Large intestine (tissue), 3 donors: ENCODE measurements at regions not wholly inside any gene's neighbourhood (a gene's known extent, or its start where the extent isn't known, plus 50 kb on each side); places are given as distances from the start of the nearest gene placed in this dataset.

ENCODE experiments used
- DNase-seq, 2 donors: peaks; one replicate each; pipeline versions ENCODE4 v3.0.0 to v3.0.0-alpha.2; 2013
- H3K27ac ChIP-seq: one replicate; pipeline ENCODE4 v1.5.1; 2013; ENCODE audit warnings: low read length
- H3K27me3 ChIP-seq: 2 replicates; pipeline ENCODE4 v1.6.1; 2013; ENCODE audit warnings: low read length; ENCODE audit not compliant: control insufficient read depth, insufficient read depth
- H3K36me3 ChIP-seq: 2 replicates; pipeline ENCODE4 v1.6.1; 2013; ENCODE audit warnings: low read length; ENCODE audit not compliant: control insufficient read depth, insufficient read depth
- H3K4me1 ChIP-seq: one replicate; pipeline ENCODE4 v1.6.1; 2013; ENCODE audit warnings: low read length; ENCODE audit not compliant: control insufficient read depth, insufficient read depth
- H3K4me3 ChIP-seq: one replicate; pipeline ENCODE4 v1.5.1; 2013; ENCODE audit warnings: low read length
- H3K9me3 ChIP-seq: one replicate; pipeline ENCODE4 v1.6.1; 2013; ENCODE audit warnings: mild to moderate bottlenecking, low read depth, low read length, moderate library complexity; ENCODE audit not compliant: control insufficient read depth
- WGBS: methylation state at CpG from one replicate; pipeline ENCODE4 v1.1.5; 2013; ENCODE audit warnings: low lambda C conversion rate; ENCODE audit not compliant: insufficient coverage; 5-methylcytosine and 5-hydroxymethylcytosine counted together

GRCh38 chr2:225100269-225100668, 58.0 kb upstream of the DOCK10 start:
- H3K27me3 ChIP-seq = no peaks in the 10 kb centered on the region
- H3K4me3 ChIP-seq = no peak overlapping the region
- no peak overlapping the region for H3K27ac ChIP-seq
- no CpG with 5 or more reads among the region's 1 CpG for WGBS
- H3K9me3 ChIP-seq = no peaks in the 10 kb centered on the region
- H3K4me1 ChIP-seq = no peaks in the 10 kb centered on the region
- H3K36me3 ChIP-seq = no peaks in the 10 kb centered on the region
- no peak for DNase-seq

- Histone ChIP-seq H3K27ac (no peak overlapping the region), H3K4me1 (no peaks in the 10 kb centered on the region), H3K4me3 (no peak overlapping the region), H3K27me3 (no peaks in the 10 kb centered on the region), H3K36me3 (no peaks in the 10 kb centered on the region), H3K9me3 (no peaks in the 10 kb centered on the region)
- WGBS = 78% methylated on average over 1 of the region's 1 CpG
- no peak for DNase-seq
These were observed 54.8 kb upstream of the DOCK10 start for GRCh38 chr2:225097035-225097434.
